Effector CD8-positive, alpha-beta T cell (primary cell): ENCODE measurements at regions not wholly inside any gene's neighbourhood (a gene's known extent, or its start where the extent isn't known, plus 50 kb on each side); places are given as distances from the start of the nearest gene placed in this dataset.

Experiments
- DNase-seq: peaks from one replicate; lab custom pipeline; 2025; lab: John Stamatoyannopoulos, UW

GRCh38 chr6:169907419-169908115 lies 156.1 kb downstream of the ERMARD start:
- DNase-seq, result no peak

GRCh38 chr6:169906688-169907418 lies 155.4 kb downstream of the ERMARD start:
- no peak for DNase-seq

GRCh38 chr6:169906004-169906687 lies 154.7 kb downstream of the ERMARD start:
- no peak for DNase-seq

GRCh38 chr6:169905041-169905807 lies 153.8 kb downstream of the ERMARD start:
- DNase-seq, result no peak

GRCh38 chr6:169904051-169904922 lies 152.9 kb downstream of the ERMARD start:
- no peak for DNase-seq

GRCh38 chr6:169903122-169903521 lies 151.7 kb downstream of the ERMARD start:
- no peak for DNase-seq

GRCh38 chr6:169902604-169903003 lies 151.2 kb downstream of the ERMARD start:
- no peak for DNase-seq

GRCh38 chr6:169902070-169902469 lies 150.6 kb downstream of the ERMARD start:
- no peak for DNase-seq

GRCh38 chr6:169899481-169900145 lies 148.2 kb downstream of the ERMARD start:
- no peak for DNase-seq

- no peak for DNase-seq
Observed at GRCh38 chr6:169898788-169899480, 147.5 kb downstream of the ERMARD start.

GRCh38 chr6:169897601-169898358 lies 146.4 kb downstream of the ERMARD start:
- no peak for DNase-seq

- no peak for DNase-seq
Observed at GRCh38 chr6:169896826-169897456, 145.5 kb downstream of the ERMARD start.

- no peak for DNase-seq
Observed at GRCh38 chr6:169895926-169896761, 144.7 kb downstream of the ERMARD start.

GRCh38 chr6:169895000-169895759 lies 143.8 kb downstream of the ERMARD start:
- no peak for DNase-seq

- no peak for DNase-seq
Observed at GRCh38 chr6:169894377-169894960, 143.0 kb downstream of the ERMARD start.

- DNase-seq, result no peak
Observed at GRCh38 chr6:169893624-169894023, 142.2 kb downstream of the ERMARD start.

GRCh38 chr6:169891846-169892245 lies 140.4 kb downstream of the ERMARD start:
- DNase-seq, result no peak
